ENCODE measurements at regions not wholly inside any gene's neighbourhood (a gene's known extent, or its start where the extent isn't known, plus 50 kb on each side); places are given as distances from the start of the nearest gene placed in this dataset.
A peak's percentile ranks its signal among the peaks of the same experiment; 100 is the strongest.

- no peak for DNase-seq
Measured at GRCh38 chr2:157067562-157067961, 189.9 kb upstream of the GALNT5 start.

DNA sequence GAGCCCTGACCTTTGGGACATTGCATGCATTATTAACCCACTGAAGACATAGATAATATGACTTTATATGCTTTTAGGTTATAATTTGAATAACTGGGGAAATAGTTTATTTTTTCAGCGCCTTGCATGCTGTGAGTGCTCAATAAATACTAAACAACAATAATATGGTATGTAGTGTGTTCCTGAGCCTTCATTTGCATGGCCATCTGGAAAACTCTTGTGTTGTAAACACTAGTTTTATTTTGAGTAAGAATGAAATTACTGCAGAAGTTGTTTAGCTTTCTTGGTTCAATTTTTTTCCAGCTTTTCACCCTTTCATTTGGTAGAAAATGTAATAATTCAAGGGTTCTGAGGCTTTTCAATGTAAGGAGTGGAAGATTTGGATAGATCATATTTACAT, 189.3 kb upstream of the GALNT5 start:
- DNase-seq: no peak

GRCh38 chr2:157075924-157076323, 181.6 kb upstream of the GALNT5 start:
- no peak for DNase-seq

- DNase-seq: peak in 1 of 2 donors; percentile 7
Measured at GRCh38 chr2:157076526-157077161, 180.9 kb upstream of the GALNT5 start.

DNA sequence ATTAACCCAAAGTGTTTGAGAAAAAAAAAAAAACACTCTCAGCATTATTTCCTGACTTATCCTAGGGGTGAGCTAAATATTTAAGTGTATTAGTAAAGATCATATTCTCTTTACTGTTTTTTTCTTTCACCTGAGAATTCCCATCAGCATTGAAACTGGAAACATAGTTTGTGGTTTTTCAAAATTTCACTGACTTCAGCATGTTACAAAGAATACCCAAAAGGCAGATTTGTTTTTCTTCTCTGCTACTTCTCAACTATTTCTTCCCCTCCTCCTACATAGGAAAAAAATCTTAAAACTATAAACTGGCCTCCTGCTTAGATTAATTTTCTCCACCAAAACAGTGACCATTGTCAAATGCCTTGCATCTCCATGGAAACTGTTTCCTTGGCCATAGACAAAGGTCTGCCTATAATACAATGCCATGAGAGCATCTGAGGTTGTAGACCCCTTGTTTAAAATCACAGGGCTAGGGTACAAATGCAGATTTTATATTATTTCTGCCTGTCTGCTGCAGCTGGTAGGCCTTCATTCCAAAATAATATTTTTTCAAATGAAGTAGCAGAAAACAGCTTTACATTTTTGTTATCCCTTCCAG, 179.7 kb upstream of the GALNT5 start:
- no peak for DNase-seq

- no peak for DNase-seq
Measured at GRCh38 chr2:157082950-157083349, 174.6 kb upstream of the GALNT5 start.

- no peak for DNase-seq
Measured at GRCh38 chr2:157085522-157085921, 172.0 kb upstream of the GALNT5 start.

DNA sequence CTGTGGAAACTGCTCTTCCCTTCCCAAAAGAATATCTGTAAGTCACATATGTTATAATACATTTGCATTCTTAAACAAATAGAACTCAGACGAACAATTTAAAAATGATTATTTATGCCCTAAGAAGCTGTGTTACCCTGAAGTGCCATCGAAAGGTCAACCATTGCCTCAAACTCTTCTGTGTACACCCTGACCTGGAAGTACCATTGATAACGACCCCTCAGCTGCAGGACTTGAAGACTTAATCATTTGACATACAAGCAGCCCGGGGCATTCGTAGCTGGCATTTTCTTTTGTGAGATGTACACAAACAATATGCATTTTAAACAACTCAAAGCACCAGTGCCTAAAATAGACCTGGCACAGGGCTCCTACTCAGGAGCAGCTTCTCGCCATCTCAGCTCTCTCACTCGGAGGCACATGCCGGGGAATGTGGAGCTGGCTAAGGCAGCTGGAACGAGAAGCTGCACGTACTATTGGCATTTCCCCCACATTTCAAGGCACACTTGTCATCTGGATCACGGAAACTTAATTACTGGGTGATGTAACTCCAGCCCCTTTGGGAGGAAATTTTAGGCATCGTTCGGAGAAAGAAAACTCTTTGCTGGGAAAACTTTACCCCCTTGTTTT, 170.0 kb upstream of the GALNT5 start:
- DNase-seq: no peak

DNA sequence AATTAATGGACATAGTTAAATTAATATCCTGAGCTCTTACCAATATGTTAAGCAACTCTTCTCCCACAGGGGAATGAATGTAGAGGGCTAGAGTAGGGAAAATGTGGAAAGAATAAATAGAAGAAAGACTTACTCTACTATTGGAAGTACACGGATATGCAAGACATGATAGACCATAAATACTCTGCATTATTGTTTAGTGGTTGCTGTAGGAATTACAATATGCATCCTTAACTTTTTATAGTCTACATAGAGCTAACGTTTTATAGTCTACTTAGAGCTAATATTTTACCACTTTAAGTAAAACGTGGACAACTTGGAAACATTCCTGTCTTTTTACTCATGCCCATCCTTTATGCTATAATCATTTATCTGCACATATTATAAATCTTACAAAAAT, 163.8 kb upstream of the GALNT5 start:
- no peak for DNase-seq

- DNase-seq: no peak
Measured at GRCh38 chr2:157105372-157105771, 152.1 kb upstream of the GALNT5 start.

GRCh38 chr2:157106950-157107349, 150.6 kb upstream of the GALNT5 start:
- DNase-seq: no peak

GRCh38 chr2:157107460-157107859, 150.0 kb upstream of the GALNT5 start:
- DNase-seq: no peak

DNA sequence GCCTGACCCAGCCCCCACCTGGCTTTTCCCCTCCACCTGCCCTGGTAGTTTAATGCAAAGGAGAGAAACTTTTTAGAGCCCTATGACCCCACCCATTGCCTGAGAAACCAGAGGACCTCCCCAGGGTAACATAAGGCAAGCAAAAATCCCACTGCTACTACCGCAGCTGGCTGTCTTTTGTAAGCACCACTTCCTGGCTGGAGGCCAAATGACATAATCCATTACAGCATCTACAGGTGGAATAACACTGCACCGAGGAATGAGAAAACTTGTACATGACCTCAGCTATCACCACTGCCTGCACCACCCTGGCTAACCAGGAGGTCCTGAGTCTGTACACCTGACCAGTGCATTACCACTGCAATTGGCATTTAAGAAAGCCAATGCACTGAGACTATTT, 149.6 kb upstream of the GALNT5 start:
- DNase-seq: no peak

DNA sequence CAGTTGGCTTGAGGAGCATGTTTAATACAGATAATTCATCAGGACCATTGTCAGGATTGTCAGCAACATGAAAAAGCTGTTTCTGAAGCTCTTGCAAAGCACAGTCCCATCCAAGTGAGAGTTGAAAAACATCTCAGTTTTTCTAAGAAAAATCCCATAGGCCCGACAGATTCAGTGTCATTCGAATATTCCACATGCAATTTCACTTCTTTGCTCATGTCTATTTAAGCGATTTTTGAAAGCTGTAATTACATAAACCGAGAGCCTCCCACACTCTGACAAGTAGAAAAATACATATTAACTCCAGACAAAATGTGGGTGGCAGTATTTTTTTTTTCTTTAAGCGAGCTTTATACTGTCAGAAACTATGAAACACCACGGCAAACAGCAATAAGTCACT, 134.7 kb upstream of the GALNT5 start:
- DNase-seq: no peak

GRCh38 chr2:157124731-157125130, 132.8 kb upstream of the GALNT5 start:
- no peak for DNase-seq

DNA sequence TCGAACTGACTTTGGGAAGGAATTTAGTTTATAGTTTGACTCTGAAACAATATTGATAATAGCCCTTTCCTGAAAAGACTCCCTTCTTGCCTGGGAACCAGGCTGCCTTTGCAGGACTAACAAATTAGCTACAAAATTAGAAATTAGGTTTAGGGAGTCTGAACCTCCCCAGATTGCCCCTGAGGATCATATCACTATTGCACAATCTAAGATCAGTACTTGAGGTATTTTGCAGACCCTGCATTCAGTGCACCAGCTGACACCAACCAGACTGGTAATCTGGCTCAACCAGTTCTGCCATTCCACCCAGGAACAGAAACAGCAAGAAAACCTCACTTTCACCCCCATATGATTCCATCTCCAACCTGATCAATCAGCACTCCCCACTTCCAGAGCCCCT, 131.8 kb upstream of the GALNT5 start:
- DNase-seq: no peak

GRCh38 chr2:157127249-157128012, 130.1 kb upstream of the GALNT5 start:
- DNase-seq: no peak

DNA sequence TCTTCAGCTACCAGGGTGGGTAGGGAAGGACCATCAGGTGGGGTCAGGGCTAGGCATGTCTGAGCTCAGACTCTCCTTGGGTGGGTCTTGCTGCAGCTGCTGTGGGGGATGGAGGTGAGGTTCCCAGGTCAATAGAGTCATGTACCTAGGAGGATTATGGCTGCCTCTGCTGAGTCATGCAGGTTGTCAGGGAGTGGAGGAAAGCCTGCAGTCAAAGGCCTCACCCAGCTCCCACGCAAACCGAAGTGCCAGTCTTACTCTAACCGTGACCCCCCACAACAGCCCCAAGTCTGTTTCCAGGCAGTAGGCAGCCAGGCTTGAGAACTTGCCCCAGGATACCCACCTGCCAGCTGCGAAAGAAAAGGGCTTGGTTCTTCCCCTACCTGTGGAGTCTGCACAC, 113.6 kb upstream of the GALNT5 start:
- no peak for DNase-seq

DNA sequence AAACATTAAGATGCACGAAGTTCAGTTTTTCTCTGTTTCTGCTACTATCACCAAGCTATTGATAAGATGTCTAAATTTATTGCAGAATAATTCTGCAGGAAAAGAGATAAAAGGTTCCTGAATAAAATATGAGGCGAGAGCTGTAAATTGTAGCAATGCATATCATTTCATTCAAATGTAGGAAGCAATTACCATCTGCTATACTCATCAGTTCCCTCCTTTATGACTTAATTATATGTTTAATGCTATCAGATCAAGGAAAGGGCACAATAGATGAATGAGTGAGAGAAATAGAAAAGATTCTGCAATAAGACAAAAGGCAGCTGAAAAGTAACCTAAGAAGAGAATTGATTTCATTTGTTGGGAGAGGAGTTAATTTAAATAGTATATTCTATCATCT, 108.2 kb upstream of the GALNT5 start:
- DNase-seq: no peak

DNA sequence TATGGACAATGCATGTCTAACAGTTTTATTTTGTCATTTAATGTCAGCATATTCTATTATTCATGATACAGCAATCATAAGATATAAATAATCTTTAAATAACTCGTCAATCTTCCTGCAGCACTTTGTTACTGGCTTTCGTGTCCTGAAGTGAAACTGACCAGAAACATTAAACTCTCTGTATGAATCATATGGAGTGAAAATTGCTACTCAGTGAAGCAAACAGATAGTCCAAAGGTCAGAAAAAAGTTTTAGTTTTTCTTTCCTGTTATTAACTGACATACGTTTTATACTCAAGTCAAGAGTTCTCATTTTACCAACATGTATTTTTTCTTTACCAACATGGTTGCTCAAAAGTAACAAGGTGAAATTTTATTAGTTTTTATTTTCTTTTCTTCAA, 106.8 kb upstream of the GALNT5 start:
- DNase-seq: no peak

DNA sequence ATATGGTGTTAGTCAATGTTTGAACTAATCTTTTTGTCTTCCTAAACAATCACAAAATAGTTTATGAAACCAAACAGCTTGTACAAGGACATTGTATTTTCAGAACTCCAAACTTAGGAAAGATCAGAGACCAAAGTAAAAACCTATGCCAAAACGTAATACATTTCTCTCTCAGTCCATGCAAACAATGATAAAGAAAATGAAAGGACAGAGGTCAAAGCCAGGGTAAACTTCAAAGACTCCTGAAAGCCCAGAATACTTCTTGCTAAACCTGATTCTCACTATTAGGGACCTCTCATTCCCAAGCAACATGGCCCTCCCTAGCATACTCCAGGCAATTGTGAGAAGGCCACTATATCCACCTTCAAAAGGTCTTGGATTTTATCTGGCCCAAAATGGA, 105.1 kb upstream of the GALNT5 start:
- DNase-seq: no peak

GRCh38 chr2:157155992-157156391, 101.5 kb upstream of the GALNT5 start:
- DNase-seq: no peak

- no peak for DNase-seq
Measured at GRCh38 chr2:157158111-157158510, 99.4 kb upstream of the GALNT5 start.
